ENCODE measurements at regions not wholly inside any gene's neighbourhood (a gene's known extent, or its start where the extent isn't known, plus 50 kb on each side); places are given as distances from the start of the nearest gene placed in this dataset.

DNA sequence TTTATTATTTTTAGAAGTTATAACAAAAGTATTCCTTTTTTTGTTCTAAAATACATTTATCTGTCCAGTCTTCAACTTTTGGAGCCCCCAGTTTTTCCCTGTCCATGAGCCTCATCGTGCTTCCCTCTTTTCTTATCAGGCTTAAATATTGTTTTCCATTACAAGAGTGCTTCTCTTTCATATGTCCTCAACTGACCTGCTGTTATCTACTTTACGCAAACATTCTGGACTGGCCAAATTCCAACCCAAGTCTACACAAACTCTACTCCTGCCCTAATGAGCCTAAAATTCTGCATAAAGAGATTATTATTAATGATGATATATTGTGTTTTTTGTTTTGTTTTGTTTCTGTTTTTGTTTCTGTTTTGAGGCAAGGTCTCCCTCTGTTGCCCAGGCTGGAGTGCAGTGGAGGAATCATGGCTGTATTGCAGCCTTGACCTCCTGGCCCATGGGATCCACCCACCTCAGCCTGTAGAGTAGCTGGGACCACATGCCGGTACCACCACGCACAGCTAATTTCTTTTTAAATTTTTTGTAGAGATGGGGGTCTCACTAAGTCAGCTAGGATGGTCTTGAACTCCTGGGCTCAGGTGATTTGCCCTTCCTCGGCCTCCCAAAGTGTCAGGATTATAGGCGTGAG is 318.8 kb upstream of the NEGR1 start:
- DNase-seq = peak in 1 of 2 donors; percentile 7
- TF ChIP-seq EP300 (IDR thresholded peaks at IDR 0.05) (no peak), POLR2AphosphoS5 (IDR thresholded peaks at IDR 0.05) (no peak), POLR2A (IDR thresholded peaks at IDR 0.05) (no peak)
- TF ChIP-seq, protein P1, sequence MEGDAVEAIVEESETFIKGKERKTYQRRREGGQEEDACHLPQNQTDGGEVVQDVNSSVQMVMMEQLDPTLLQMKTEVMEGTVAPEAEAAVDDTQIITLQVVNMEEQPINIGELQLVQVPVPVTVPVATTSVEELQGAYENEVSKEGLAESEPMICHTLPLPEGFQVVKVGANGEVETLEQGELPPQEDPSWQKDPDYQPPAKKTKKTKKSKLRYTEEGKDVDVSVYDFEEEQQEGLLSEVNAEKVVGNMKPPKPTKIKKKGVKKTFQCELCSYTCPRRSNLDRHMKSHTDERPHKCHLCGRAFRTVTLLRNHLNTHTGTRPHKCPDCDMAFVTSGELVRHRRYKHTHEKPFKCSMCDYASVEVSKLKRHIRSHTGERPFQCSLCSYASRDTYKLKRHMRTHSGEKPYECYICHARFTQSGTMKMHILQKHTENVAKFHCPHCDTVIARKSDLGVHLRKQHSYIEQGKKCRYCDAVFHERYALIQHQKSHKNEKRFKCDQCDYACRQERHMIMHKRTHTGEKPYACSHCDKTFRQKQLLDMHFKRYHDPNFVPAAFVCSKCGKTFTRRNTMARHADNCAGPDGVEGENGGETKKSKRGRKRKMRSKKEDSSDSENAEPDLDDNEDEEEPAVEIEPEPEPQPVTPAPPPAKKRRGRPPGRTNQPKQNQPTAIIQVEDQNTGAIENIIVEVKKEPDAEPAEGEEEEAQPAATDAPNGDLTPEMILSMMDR (IDR thresholded peaks at IDR 0.05) = no peak
- intact Hi-C loops (cut with DNase I; ENCODE audit: low total_unique reads) = no loop called here
- no peaks in the 10 kb centered on the region for H3K9me3 ChIP-seq
- H3K4me1 ChIP-seq = peaks cover 0 to 4% (median 0%) of the 10 kb centered on the region in 4 donors
- H3K4me3 ChIP-seq = no peak overlapping the region
- no peak overlapping the region for H3K27ac ChIP-seq
- WGBS, 5 donors = 65 to 75% (median 70%) methylated on average over 6 of the region's 6 CpGs
- H3K36me3 ChIP-seq = no peaks in the 10 kb centered on the region
- no peaks in the 10 kb centered on the region for H3K27me3 ChIP-seq

DNA sequence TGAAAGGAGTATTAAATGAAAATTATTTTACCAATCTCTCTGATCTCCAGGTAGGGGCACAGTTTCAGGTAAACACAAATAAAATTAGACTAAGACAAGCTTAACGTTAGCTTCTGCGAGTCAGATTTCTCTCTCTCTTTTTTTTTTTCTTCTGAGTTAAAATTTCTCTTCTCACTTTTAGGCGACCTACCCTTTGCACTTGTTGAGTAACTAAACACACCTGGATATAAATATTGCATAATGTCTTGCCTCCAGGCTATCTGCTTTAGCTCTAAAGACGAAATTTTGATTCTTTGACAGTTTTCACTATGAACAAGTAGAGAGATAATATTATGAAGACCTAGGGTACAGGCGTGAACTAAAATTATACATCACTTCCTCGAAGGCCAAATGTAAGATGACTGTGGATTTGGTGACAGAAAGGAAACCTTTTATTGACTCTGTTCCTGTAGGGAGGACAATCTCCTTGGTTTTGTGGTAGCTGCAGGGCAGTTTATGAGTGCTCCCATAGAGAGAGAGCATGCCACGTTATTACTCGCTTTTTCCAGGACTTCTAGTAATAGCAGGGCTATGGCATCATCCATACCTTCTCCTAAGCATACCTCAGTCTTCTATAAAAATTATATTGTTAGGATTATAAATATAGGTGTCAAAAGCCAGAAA is 303.8 kb upstream of the NEGR1 start:
- no peak overlapping the region for H3K27ac ChIP-seq
- no peak for DNase-seq
- H3K27me3 ChIP-seq = no peaks in the 10 kb centered on the region
- 80 to 82% (median 81%) methylated on average over 8 of the region's 8 CpGs for WGBS, 5 donors
- intact Hi-C loops (cut with DNase I; ENCODE audit: low total_unique reads) = no loop called here
- no peaks in the 10 kb centered on the region for H3K9me3 ChIP-seq
- TF ChIP-seq POLR2A (IDR thresholded peaks at IDR 0.05) (no peak), POLR2AphosphoS5 (IDR thresholded peaks at IDR 0.05) (no peak), EP300 (IDR thresholded peaks at IDR 0.05) (no peak)
- TF ChIP-seq, protein P1 (IDR thresholded peaks at IDR 0.05) = no peak
- H3K4me1 ChIP-seq = no peaks in the 10 kb centered on the region
- no peak overlapping the region for H3K4me3 ChIP-seq
- H3K36me3 ChIP-seq = no peaks in the 10 kb centered on the region

DNA sequence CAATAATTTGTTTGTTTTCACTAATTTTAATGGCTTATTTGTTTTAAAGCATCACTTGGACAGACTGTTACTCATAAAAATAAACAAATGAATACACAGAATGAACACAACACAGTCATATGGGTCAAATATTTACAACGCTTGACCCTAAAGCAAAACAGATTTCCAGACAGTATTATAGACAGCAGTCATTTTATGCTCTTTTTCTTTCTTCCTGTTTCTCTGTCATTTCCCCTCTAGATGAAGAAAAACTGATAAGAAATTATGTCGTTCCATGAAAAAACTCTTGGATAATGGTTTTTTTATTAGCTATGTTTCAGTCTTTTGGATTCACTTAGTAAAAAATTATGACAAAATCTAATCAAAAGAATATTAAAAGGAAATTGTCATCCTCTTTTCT is 297.3 kb upstream of the NEGR1 start:
- H3K9me3 ChIP-seq = no peaks in the 10 kb centered on the region
- H3K4me1 ChIP-seq = no peaks in the 10 kb centered on the region
- H3K4me3 ChIP-seq = no peak overlapping the region
- no peak for TF ChIP-seq EP300 (IDR thresholded peaks at IDR 0.05)
- no peak for TF ChIP-seq POLR2A (IDR thresholded peaks at IDR 0.05)
- TF ChIP-seq POLR2AphosphoS5 (IDR thresholded peaks at IDR 0.05) = no peak
- TF ChIP-seq, protein P1 (IDR thresholded peaks at IDR 0.05) = no peak
- WGBS, 5 donors = 69 to 82% (median 78%) methylated on average over 2 of the region's 2 CpGs
- H3K36me3 ChIP-seq = no peaks in the 10 kb centered on the region
- DNase-seq = no peak
- intact Hi-C loops (cut with DNase I; ENCODE audit: low total_unique reads) = no loop called here
- no peak overlapping the region for H3K27ac ChIP-seq
- H3K27me3 ChIP-seq = no peaks in the 10 kb centered on the region

DNA sequence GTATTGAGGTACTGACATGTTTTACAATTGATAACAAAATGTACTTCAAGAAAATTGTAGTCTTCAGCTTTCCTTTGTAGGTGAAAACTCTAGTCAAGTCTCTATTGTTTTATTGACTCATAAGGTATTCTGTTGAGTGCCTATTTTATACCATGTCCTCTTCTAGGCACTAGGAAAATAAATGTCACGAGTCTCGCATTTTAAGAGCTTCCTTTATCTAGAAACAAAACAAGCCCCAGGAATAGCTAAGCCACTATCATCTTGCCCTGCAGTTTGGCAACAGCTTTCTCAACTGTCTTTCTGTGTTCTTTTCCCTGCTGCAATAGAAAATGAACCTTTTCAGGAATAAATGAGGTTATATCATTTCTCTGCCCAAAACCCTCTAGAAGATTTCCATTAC is 288.5 kb upstream of the NEGR1 start:
- Histone ChIP-seq H3K9me3 (no peaks in the 10 kb centered on the region), H3K27me3 (no peaks in the 10 kb centered on the region), H3K4me1 (peaks cover 0 to 11% (median 5%) of the 10 kb centered on the region in 4 donors), H3K27ac (no peak overlapping the region), H3K36me3 (no peaks in the 10 kb centered on the region), H3K4me3 (no peak overlapping the region)
- intact Hi-C loops (cut with DNase I; ENCODE audit: low total_unique reads) = no loop called here
- 78 to 91% (median 83%) methylated on average over 2 of the region's 2 CpGs for WGBS, 5 donors
- no peak for TF ChIP-seq EP300 (IDR thresholded peaks at IDR 0.05)
- no peak for TF ChIP-seq POLR2A (IDR thresholded peaks at IDR 0.05)
- TF ChIP-seq, protein P1 (IDR thresholded peaks at IDR 0.05) = no peak
- TF ChIP-seq POLR2AphosphoS5 (IDR thresholded peaks at IDR 0.05) = no peak
- DNase-seq = no peak
